Thoracic aorta (tissue), 2 donors: ENCODE measurements at regions not wholly inside any gene's neighbourhood (a gene's known extent, or its start where the extent isn't known, plus 50 kb on each side); places are given as distances from the start of the nearest gene placed in this dataset.

ENCODE experiments used
- ATAC-seq: fragments of 150-250 bp; one replicate; pipeline ENCODE4 v1.8.0; 2017; ENCODE audit warnings: low read depth; ENCODE audit not compliant: insufficient number of reproducible peaks, low FRiP score
- DNase-seq: peaks from one replicate; pipeline ENCODE4 v3.0.0-alpha.2; 2020; ENCODE audit warnings: low spot score
- H3K27ac ChIP-seq, 2 donors: fragments of 200-600 bp; sonication (generic); 1 replicate in 1 of 2; 2 replicates in 1 of 2; pipeline ENCODE4 v1.5.1; 2016; ENCODE audit warnings: mild to moderate bottlenecking in 2 of 2, moderate library complexity in 2 of 2
- H3K27me3 ChIP-seq: fragments of 200-600 bp; sonication (generic); replicated peaks from 2 replicates; pipeline ENCODE4 v1.6.0; 2016; ENCODE audit warnings: mild to moderate bottlenecking; ENCODE audit not compliant: insufficient read depth
- H3K36me3 ChIP-seq: fragments of 200-600 bp; sonication (generic); one replicate; pipeline ENCODE4 v1.5.1; 2016
- H3K4me1 ChIP-seq, 2 donors: fragments of 200-600 bp; sonication (generic); 1 replicate in 1 of 2; 2 replicates in 1 of 2; pipeline versions ENCODE4 v1.5.1 to v1.6.0; 2016; ENCODE audit warnings: low read depth in 2 of 2, mild to moderate bottlenecking in 1 of 2; ENCODE audit not compliant: control insufficient read depth in 1 of 2
- H3K4me3 ChIP-seq: fragments of 200-600 bp; sonication (generic); 2 replicates; pipeline ENCODE4 v1.5.1; 2016; ENCODE audit warnings: mild to moderate bottlenecking
- H3K9me3 ChIP-seq: fragments of 200-600 bp; sonication (generic); 2 replicates; pipeline ENCODE4 v1.5.1; 2016
- TF ChIP-seq, protein P1 (sequence below): fragments of 200-600 bp; sonication (generic); IDR thresholded peaks from one replicate; pipeline ENCODE4 v1.5.1; 2019; ENCODE audit warnings: antibody characterized with exemption

DNA sequence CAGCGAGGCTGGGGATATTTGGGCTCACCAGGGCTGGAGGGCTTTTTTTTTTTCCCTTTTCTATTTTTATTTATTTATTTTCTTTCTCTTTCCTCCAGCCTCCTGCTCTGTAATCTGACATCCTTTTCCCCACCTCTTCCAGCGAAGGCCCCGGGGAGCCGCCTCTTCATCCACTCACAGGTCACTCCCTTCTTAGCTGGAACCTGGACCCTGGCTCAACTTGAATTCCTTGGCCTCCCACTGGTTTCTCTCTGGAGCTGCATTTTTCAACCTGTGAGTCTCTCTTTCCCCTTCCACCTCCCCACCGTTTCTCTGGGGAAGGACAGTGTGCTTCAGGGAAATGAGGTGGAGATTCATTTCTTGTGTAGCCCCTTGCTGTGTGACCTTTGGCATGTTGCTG lies 82.0 kb downstream of the MRM1 start:
- no peaks in the 10 kb centered on the region for H3K9me3 ChIP-seq
- ATAC-seq (no peak), DNase-seq (no peak)
- no peaks in the 10 kb centered on the region for H3K27me3 ChIP-seq
- H3K36me3 ChIP-seq, result no peaks in the 10 kb centered on the region
- H3K4me3 ChIP-seq, result no peak overlapping the region
- H3K4me1 ChIP-seq, result no peaks in the 10 kb centered on the region
- TF ChIP-seq, protein P1, sequence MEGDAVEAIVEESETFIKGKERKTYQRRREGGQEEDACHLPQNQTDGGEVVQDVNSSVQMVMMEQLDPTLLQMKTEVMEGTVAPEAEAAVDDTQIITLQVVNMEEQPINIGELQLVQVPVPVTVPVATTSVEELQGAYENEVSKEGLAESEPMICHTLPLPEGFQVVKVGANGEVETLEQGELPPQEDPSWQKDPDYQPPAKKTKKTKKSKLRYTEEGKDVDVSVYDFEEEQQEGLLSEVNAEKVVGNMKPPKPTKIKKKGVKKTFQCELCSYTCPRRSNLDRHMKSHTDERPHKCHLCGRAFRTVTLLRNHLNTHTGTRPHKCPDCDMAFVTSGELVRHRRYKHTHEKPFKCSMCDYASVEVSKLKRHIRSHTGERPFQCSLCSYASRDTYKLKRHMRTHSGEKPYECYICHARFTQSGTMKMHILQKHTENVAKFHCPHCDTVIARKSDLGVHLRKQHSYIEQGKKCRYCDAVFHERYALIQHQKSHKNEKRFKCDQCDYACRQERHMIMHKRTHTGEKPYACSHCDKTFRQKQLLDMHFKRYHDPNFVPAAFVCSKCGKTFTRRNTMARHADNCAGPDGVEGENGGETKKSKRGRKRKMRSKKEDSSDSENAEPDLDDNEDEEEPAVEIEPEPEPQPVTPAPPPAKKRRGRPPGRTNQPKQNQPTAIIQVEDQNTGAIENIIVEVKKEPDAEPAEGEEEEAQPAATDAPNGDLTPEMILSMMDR, result no peak
- H3K27ac ChIP-seq, result no peak overlapping the region

DNA sequence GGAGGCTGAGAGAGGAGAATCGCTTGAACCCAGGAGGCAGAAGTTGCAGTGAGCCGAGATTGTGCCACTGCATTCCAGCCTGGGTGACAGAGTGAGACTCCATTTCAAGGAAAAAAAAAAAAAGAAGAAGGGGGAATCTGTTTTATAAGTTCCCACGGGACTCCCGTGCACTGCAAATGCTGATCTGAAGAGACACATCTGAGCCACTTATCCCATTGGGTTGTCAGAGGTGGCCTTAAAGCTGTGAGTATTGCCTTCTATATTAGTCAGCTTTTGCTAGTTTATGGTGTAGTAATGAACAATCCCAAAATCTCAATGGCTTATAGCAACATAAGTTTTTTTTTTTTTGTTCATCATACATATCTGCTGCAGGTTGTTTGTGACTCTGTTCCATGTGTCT lies 82.8 kb downstream of the MRM1 start:
- no peaks in the 10 kb centered on the region for H3K9me3 ChIP-seq
- ATAC-seq (no peak), DNase-seq (no peak)
- H3K36me3 ChIP-seq, result no peaks in the 10 kb centered on the region
- H3K4me1 ChIP-seq, result no peaks in the 10 kb centered on the region
- TF ChIP-seq, protein P1, result no peak
- H3K4me3 ChIP-seq, result no peak overlapping the region
- no peak overlapping the region for H3K27ac ChIP-seq
- H3K27me3 ChIP-seq, result no peaks in the 10 kb centered on the region

DNA sequence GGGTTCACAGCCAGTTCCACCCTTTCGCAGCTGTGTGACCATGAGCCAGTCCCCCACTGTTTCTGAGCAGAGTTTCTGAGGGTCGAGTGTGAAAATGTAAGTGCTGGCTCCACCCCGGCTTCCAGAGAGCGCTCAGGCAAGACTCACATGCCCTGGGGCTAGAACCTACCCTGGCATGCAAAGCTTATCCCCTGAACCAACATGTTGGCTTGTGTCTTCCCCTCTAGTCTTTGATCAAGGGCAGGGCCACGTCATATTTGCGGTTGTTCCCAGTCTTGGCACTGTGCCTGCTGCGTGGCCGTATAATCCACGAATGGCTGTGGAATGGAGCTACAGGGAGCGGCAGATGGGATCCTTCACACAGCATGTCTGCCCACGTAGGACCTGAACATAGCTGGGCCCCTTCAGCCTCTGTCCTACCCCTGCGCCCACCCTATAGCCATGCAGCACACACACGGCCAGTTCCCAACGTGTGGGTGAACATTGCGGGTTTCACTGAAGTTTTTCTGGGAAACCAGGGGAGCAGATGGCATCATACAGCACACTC lies 84.8 kb downstream of the MRM1 start:
- DNase-seq (no peak), ATAC-seq (no peak)
- TF ChIP-seq, protein P1, result no peak
- H3K27me3 ChIP-seq, result no peaks in the 10 kb centered on the region
- H3K27ac ChIP-seq, result no peak overlapping the region
- H3K36me3 ChIP-seq, result no peaks in the 10 kb centered on the region
- no peaks in the 10 kb centered on the region for H3K9me3 ChIP-seq
- H3K4me3 ChIP-seq, result no peak overlapping the region
- no peaks in the 10 kb centered on the region for H3K4me1 ChIP-seq

DNA sequence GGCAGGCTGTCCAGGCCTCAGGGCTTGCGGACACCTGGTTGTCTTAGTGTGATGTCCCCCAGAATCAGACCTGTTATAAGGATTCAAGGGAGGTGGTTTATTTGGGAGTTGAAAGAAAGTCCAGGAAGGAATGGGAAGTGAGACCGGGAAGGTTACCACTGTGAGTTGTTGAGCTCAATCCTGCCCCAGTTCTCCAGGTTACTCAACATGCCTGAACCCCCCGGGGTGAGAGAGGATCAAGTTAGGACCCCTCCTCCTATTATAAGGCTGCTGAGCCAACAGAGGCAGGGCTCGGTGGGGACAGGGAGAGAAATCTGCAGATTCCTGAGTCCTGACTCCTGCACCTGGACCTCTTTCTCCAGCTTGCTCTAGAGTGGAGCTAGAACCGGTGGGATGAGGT lies 86.4 kb downstream of the MRM1 start:
- no peaks in the 10 kb centered on the region for H3K4me1 ChIP-seq
- H3K27me3 ChIP-seq, result no peaks in the 10 kb centered on the region
- H3K36me3 ChIP-seq, result no peaks in the 10 kb centered on the region
- TF ChIP-seq, protein P1, result no peak
- no peak for ATAC-seq
- H3K4me3 ChIP-seq, result no peak overlapping the region
- H3K27ac ChIP-seq, result no peak overlapping the region
- H3K9me3 ChIP-seq, result no peaks in the 10 kb centered on the region
- no peak for DNase-seq

DNA sequence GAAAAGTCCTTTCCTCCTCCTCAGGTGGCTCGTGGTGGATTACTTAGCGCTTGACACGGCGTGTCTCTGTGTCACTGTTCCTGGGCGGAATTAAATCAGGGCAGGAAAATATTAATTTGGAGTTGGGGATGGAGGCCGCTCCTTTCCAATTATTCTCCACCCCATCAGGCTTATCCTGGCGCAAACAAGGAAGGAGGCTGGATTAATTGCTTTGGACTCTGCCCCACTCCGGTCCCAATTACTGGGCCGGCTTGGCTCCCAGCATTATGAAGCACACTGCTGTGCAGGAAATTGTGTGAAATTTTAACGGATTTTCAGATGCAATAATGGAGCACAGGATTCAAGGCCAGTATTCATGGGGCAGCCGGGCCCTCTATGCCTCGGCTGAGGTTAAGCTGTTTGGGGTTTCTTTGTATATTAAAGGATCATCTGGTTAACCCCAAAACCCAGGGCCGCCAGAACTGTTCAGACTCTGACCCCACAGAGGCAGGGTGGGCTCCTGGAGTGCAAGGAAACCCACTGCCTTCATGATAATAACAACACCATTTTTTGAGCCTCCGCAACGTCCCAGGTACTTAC lies 87.8 kb downstream of the MRM1 start:
- H3K27ac ChIP-seq, result no peak overlapping the region
- no peak overlapping the region for H3K4me3 ChIP-seq
- no peaks in the 10 kb centered on the region for H3K9me3 ChIP-seq
- no peaks in the 10 kb centered on the region for H3K36me3 ChIP-seq
- TF ChIP-seq, protein P1, result no peak
- DNase-seq (no peak), ATAC-seq (no peak)
- H3K4me1 ChIP-seq, result no peaks in the 10 kb centered on the region
- no peaks in the 10 kb centered on the region for H3K27me3 ChIP-seq
